K562 (cell line): ENCODE measurements at regions not wholly inside any gene's neighbourhood (a gene's known extent, or its start where the extent isn't known, plus 50 kb on each side); places are given as distances from the start of the nearest gene placed in this dataset.

Experiments used
- ATAC-seq: fragments of 200-7000 bp; cut with Tn5 transposase; 3 replicates; pipeline ENCODE4 v1.9.1; 2020; ENCODE audit warnings: moderate library complexity
- BruUV-seq: library from RNA; stranded (reverse); fragments of 400-500 nt; replicated peaks from 2 replicates; lab custom pipeline; 2021; lab: Mats Ljungman, UMichigan
- CTCF ChIA-PET: fragments of 300-600 bp; formaldehyde crosslinking; extraction: SDS; loops from one replicate; lab custom pipeline; 2021; ENCODE audit warnings: low intra/inter-chr PET ratio; lab: Yijun Ruan, JAX
- POLR2A ChIA-PET: fragments of 300-600, 350-650 bp; sonication (Branson Sonifier 250); formaldehyde crosslinking; extraction: SDS; loops from one replicate; lab custom pipeline; 2021; ENCODE audit warnings: antibody characterized with exemption, inconsistent platforms; lab: Yijun Ruan, JAX
- DNase-seq, 4 experiments: peaks; one replicate each; pipeline versions ENCODE4 v3.0.0 to v3.0.0-alpha.2; 2011 to 2018; ENCODE audit warnings: low spot score in 3 of 4, mixed read lengths in 3 of 4; ENCODE audit errors: extremely low read depth in 1 of 4
- FAIRE-seq: peaks from 2 replicates; lab custom pipeline; 2011; peaks lifted over from hg19 to GRCh38; lab: Jason Lieb, UNC
- H2AFZ ChIP-seq: 2 replicates; pipeline ENCODE4 v1.6.0; 2011; ENCODE audit warnings: low read depth, low read length, control low read depth, inconsistent platforms
- H3K27ac ChIP-seq: fragments of 200-600 bp; 3 replicates; pipeline ENCODE4 v1.8.0; 2011; ENCODE audit warnings: low read depth, mild to moderate bottlenecking, control low read depth, inconsistent platforms, low read length, moderate library complexity, mixed read lengths; ENCODE audit errors: extremely low read depth
- H3K27me3 ChIP-seq, 2 experiments: fragments of 300-600 bp in 1 of 2; 2 replicates in 1 of 2; 3 replicates in 1 of 2; pipeline versions ENCODE4 v1.6.0 to v1.8.0; 2011; ENCODE audit warnings: inconsistent platforms in 2 of 2, low read length in 2 of 2, mild to moderate bottlenecking in 1 of 2, mixed read lengths in 1 of 2, moderate library complexity in 1 of 2; ENCODE audit not compliant: control insufficient read depth in 2 of 2, insufficient read depth in 2 of 2
- H3K36me3 ChIP-seq: fragments of 300-600 bp; 3 replicates; pipeline ENCODE4 v1.8.0; 2011; ENCODE audit warnings: mild to moderate bottlenecking, low read length, inconsistent platforms; ENCODE audit not compliant: control insufficient read depth, insufficient read depth
- H3K4me1 ChIP-seq, 2 experiments: fragments of 200-600 bp in 1 of 2; replicated peaks in 1 of 2; 2 replicates in 1 of 2; 3 replicates in 1 of 2; pipeline versions ENCODE4 v1.5.1 to v1.8.0; 2011; ENCODE audit warnings: inconsistent platforms in 2 of 2, low read length in 2 of 2, mild to moderate bottlenecking in 1 of 2, mixed read lengths in 1 of 2, moderate library complexity in 1 of 2; ENCODE audit not compliant: control insufficient read depth in 2 of 2, insufficient read depth in 2 of 2
- H3K4me2 ChIP-seq: 2 replicates; pipeline ENCODE4 v1.6.1; 2011; ENCODE audit warnings: low read length, control low read depth, inconsistent platforms, mixed read lengths; ENCODE audit not compliant: insufficient read depth
- H3K4me3 ChIP-seq: fragments of 200-600 bp; sonication (generic), shearing (Covaris generic); 2 replicates; pipeline ENCODE4 v1.5.1; 2016; ENCODE audit warnings: control low read depth, inconsistent platforms
- H3K79me2 ChIP-seq: fragments of 200-600 bp; 3 replicates; pipeline ENCODE4 v1.8.0; 2011; ENCODE audit warnings: low read length, inconsistent platforms; ENCODE audit not compliant: control insufficient read depth, insufficient read depth
- H3K9ac ChIP-seq, 2 experiments: 2 replicates each; pipeline versions ENCODE4 v1.6.0 to v1.6.1; 2011; ENCODE audit warnings: low read depth in 2 of 2, low read length in 2 of 2, control low read depth in 1 of 2, inconsistent platforms in 1 of 2, mild to moderate bottlenecking in 1 of 2, mixed read lengths in 1 of 2; ENCODE audit not compliant: insufficient read depth in 1 of 2
- H3K9me1 ChIP-seq: one replicate; pipeline ENCODE4 v1.6.0; 2011; ENCODE audit warnings: inconsistent platforms, mild to moderate bottlenecking, low read length, moderate library complexity; ENCODE audit not compliant: control insufficient read depth, insufficient read depth
- H3K9me3 ChIP-seq: replicated peaks from 2 replicates; pipeline ENCODE4 v1.5.1; 2011; ENCODE audit warnings: low read depth, low read length, inconsistent platforms; ENCODE audit not compliant: control insufficient read depth, insufficient read depth
- H4K20me1 ChIP-seq: replicated peaks from 2 replicates; pipeline ENCODE4 v1.6.1; 2011; ENCODE audit warnings: low read length, inconsistent platforms, mixed read lengths; ENCODE audit not compliant: control insufficient read depth, insufficient read depth
- EGR1 ChIP-seq: fragments of 450-650 bp; conservative IDR thresholded peaks from 2 replicates; pipeline ENCODE4 v1.6.1; 2017; ENCODE audit warnings: mild to moderate bottlenecking
- FOXO4 ChIP-seq: fragments of 450-650 bp; formaldehyde crosslinking; IDR thresholded peaks from 2 replicates; pipeline ENCODE4 v1.4.0; 2020; ENCODE audit warnings: mild to moderate bottlenecking, moderate library complexity
- MAZ ChIP-seq, 2 experiments: fragments of 450-650 bp in 1 of 2; sonication (generic) in 1 of 2; formaldehyde crosslinking; IDR thresholded peaks in 1 of 2; conservative IDR thresholded peaks in 1 of 2; 2 replicates each; pipeline versions ENCODE4 v1.4.0 to v1.5.0; 2020; ENCODE audit warnings: mild to moderate bottlenecking in 1 of 2, missing genetic modification reagents in 1 of 2
- SUPT5H ChIP-seq: fragments of 450-650 bp; IDR thresholded peaks from 2 replicates; pipeline ENCODE4 v1.6.1; 2016
- ZNF24 ChIP-seq: fragments of 450-650 bp; IDR thresholded peaks from 2 replicates; pipeline ENCODE4 v1.6.1; 2016
- WGBS: fragments of 100-300 bp; shearing (Covaris generic); methylation state at CpG from one replicate; pipeline ENCODE4 v1.1.6; 2016; ENCODE audit warnings: low coverage, mixed read lengths; ENCODE audit not compliant: insufficient coverage; ENCODE audit errors: missing lambda C conversion rate; 5-methylcytosine and 5-hydroxymethylcytosine counted together
- in situ Hi-C: fragments of 300-500 bp; cut with MboI; formaldehyde crosslinking; loops from 4 replicates; pipeline ENCODE4 v1.15.0; 2018; ENCODE audit warnings: inconsistent platforms, mixed read lengths
- intact Hi-C: fragments of 100-400 bp; cut with micrococcal nuclease; formaldehyde crosslinking; loops from 2 replicates; pipeline ENCODE4 v1.14.2; 2022

DNA sequence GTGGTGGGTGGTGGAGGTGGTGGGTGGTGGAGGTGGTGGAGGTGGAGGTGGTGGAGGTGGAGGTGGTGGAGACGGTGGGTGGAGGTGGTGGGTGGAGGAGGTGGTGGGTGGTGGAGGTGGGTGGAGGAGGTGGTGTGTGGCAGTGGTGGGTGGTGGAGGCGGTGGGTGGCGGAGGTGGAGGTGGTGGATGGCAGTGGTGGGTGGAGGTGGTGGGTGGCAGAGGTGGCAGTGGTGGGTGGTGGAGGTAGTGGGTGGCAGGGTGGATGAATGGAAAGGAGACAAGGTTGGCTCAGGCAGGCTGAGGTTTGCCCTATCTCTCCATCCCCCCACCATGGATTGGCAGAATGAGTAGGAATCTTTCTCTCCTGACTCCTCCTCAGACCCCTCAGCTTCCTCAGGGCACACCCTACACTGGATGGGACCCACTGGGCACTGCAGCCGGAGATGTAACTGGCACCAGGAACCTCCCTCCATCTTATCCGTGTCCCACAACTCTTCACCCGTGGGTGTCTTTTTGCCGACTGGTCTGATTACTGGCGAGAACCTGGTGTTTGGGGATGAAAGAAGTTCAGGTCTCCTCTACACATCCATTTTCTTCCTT lies 166.3 kb downstream of the C9orf50 start:
- H3K9ac ChIP-seq, result no peak overlapping the region; a peak in 1 of 4 replicates
- H3K36me3 ChIP-seq, result no peaks in the 10 kb centered on the region
- no peak for DNase-seq
- no peak overlapping the region for H3K27ac ChIP-seq
- FAIRE-seq, result no peak
- no peak overlapping the region for H3K4me2 ChIP-seq
- H2AFZ ChIP-seq, result no peak overlapping the region
- no peaks in the 10 kb centered on the region for H3K9me3 ChIP-seq
- BruUV-seq, result no TSS peak
- no peaks in the 10 kb centered on the region for H3K9me1 ChIP-seq
- no peaks in the 10 kb centered on the region; a peak in 1 of 5 replicates for H3K27me3 ChIP-seq
- no peak overlapping the region for H3K4me3 ChIP-seq
- POLR2A ChIA-PET, result interaction anchor here (0.9 kb wide), 1 partner anchor 27 kb away, joined by 3 read pairs; no protein-coding TSS in a partner anchor
- CTCF ChIA-PET, result no interaction called here
- in situ Hi-C loops (loop anchor here (5.0 kb wide), 1 partner anchor 37 kb away; no protein-coding TSS in a partner anchor), intact Hi-C loops (no loop called here)
- no peaks in the 10 kb centered on the region for H4K20me1 ChIP-seq
- peaks cover 16 to 26% of the 10 kb centered on the region in 2 experiments for H3K4me1 ChIP-seq
- whole genome bisulfite sequencing, result 17% methylated on average over 5 of the region's 8 CpGs
- no peak for TF ChIP-seq ZNF24
- TF ChIP-seq MAZ (CRISPR knock-in tag; conservative IDR thresholded peaks at IDR 0.05 in 1 of 2, IDR thresholded peaks at IDR 0.05 in 1 of 2), result no peak
- peak; percentile 88 for TF ChIP-seq EGR1
- no peak for TF ChIP-seq SUPT5H
- no peak for TF ChIP-seq FOXO4 (CRISPR knock-in tag)
- no peaks in the 10 kb centered on the region for H3K79me2 ChIP-seq
- no peak for ATAC-seq
